Glutamatergic neuron (in vitro differentiated cells): ENCODE measurements at regions not wholly inside any gene's neighbourhood (a gene's known extent, or its start where the extent isn't known, plus 50 kb on each side); places are given as distances from the start of the nearest gene placed in this dataset.

Experiments
- DNase-seq: peaks from one replicate; pipeline ENCODE4 v3.0.0; 2022
- H3K27ac Mint-ChIP-seq: one replicate; pipeline ENCODE4 v1.8.0; 2020; ENCODE audit warnings: mild to moderate bottlenecking, mixed read lengths, inconsistent platforms; ENCODE audit not compliant: unreplicated experiment
- H3K27me3 Mint-ChIP-seq: one replicate; pipeline ENCODE4 v1.8.0; 2020; ENCODE audit warnings: mild to moderate bottlenecking, moderate library complexity, mixed read lengths, inconsistent platforms; ENCODE audit not compliant: unreplicated experiment
- H3K36me3 Mint-ChIP-seq: one replicate; pipeline ENCODE4 v1.8.0; 2020; ENCODE audit warnings: mild to moderate bottlenecking, mixed read lengths, inconsistent platforms; ENCODE audit not compliant: unreplicated experiment
- H3K4me1 Mint-ChIP-seq: one replicate; pipeline ENCODE4 v1.8.0; 2020; ENCODE audit warnings: mild to moderate bottlenecking, low read depth, mixed read lengths, inconsistent platforms; ENCODE audit not compliant: unreplicated experiment
- H3K4me3 Mint-ChIP-seq: one replicate; pipeline ENCODE4 v1.8.0; 2020; ENCODE audit warnings: mild to moderate bottlenecking, mixed read lengths, inconsistent platforms; ENCODE audit not compliant: unreplicated experiment
- H3K9me3 Mint-ChIP-seq: one replicate; pipeline ENCODE4 v1.8.0; 2020; ENCODE audit warnings: mild to moderate bottlenecking, moderate library complexity, mixed read lengths, inconsistent platforms; ENCODE audit not compliant: unreplicated experiment
- TF ChIP-seq, protein P1 (sequence below): fragments of 200-600 bp; sonication (generic); IDR thresholded peaks from one replicate; pipeline ENCODE4 v1.5.0; 2021; ENCODE audit not compliant: partially characterized antibody, unreplicated experiment

DNA sequence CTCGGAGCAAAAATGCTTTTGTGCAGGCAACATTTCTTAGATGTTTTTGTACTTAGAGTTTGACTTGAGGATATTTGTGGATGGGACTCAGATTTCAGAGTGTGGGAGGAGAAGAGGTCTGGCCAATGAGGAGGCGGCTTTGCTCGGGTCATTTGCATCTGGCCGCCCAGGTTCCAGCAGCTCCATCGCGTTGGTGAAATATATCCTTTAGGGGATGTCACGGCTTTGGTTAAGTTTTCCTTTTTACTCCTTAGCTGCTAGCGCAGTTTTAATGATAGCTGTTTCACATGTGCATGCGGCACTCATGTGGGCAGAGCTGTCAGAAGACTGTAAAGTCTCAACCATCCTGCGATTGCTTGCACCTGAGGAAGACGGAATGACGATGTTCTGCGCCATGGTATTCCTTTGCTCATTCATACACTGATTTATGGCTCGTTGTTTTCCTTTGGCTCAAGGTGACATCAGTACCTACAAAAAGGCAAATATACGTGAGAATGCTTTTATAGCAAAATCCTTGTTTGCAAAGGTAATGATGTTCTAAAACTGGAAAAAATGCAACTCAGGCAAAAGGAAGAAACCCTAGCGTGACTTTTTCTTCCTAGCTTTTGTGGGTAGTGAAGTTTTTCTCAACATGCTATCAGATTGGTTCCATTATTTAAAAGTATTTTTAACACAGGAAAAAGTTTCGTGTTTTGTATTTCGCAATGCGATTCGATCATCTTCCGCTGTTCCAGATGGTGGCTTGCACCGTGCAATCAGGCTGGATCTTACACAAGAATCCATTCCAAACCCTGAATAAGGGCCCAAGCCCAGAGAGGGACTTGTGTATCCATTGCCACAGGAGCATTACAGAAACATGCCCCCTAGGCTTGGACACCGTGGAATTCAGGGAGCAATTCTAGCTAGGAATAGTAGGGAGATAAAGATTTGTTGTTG lies 70.5 kb upstream of the ZNF516 start:
- no peaks in the 10 kb centered on the region for H3K27me3 Mint-ChIP-seq
- peak; percentile 39 for DNase-seq
- TF ChIP-seq, protein P1, sequence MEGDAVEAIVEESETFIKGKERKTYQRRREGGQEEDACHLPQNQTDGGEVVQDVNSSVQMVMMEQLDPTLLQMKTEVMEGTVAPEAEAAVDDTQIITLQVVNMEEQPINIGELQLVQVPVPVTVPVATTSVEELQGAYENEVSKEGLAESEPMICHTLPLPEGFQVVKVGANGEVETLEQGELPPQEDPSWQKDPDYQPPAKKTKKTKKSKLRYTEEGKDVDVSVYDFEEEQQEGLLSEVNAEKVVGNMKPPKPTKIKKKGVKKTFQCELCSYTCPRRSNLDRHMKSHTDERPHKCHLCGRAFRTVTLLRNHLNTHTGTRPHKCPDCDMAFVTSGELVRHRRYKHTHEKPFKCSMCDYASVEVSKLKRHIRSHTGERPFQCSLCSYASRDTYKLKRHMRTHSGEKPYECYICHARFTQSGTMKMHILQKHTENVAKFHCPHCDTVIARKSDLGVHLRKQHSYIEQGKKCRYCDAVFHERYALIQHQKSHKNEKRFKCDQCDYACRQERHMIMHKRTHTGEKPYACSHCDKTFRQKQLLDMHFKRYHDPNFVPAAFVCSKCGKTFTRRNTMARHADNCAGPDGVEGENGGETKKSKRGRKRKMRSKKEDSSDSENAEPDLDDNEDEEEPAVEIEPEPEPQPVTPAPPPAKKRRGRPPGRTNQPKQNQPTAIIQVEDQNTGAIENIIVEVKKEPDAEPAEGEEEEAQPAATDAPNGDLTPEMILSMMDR = no peak
- peaks cover 1% of the 10 kb centered on the region for H3K9me3 Mint-ChIP-seq
- H3K4me1 Mint-ChIP-seq = no peaks in the 10 kb centered on the region
- H3K27ac Mint-ChIP-seq = no peak overlapping the region
- peaks cover 5% of the 10 kb centered on the region for H3K36me3 Mint-ChIP-seq
- H3K4me3 Mint-ChIP-seq = no peak overlapping the region

DNA sequence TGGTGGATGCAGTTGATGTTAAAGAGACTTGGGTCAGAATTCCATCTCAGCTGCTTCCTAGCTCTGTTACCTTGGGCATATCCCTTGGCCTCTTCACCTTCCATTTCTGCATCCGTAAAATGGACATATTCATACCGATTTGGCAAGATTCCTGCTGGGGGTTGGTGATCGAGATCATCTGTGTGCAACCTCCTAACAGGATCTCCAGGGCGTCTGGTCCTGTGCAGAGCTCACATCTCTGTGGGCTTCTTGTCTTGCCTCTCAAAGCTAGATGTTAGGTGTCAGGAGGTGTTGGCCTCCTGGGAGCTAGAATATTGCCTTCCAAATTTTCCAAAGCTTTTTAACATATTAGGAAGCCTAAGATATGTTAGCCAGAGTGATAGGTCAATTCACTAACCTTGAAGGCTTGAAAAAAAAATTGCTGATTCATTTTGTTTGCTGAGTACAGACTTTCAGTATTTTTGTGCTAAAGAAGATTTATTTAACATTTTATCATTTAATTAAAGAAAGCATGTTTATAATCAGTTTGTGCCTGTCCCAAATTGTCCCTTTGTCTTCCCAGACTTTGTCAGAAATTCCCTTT lies 69.7 kb upstream of the ZNF516 start:
- no peak overlapping the region for H3K27ac Mint-ChIP-seq

DNA sequence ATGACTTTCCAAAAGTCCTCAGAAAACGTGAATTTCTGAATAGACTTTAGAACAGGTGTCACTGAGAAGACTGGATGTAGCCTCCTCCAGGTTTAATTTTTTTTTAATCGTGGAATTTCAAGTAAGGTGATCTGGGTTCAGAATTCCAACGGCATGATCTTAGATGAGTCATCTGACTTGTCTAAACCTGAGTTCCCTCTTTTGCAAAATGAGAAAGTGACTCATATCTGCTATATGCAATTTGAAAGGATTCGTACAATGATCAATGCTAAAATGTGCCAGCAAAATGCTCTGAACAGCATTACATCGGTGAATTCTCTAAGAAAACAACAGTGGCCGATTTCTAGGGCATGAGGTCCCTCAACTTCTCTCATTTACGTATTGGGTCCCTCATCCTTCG lies 69.1 kb upstream of the ZNF516 start:
- Mint-ChIP-seq H3K27ac (no peak overlapping the region), H3K4me3 (no peak overlapping the region), H3K36me3 (peaks cover 5% of the 10 kb centered on the region), H3K4me1 (no peaks in the 10 kb centered on the region), H3K27me3 (no peaks in the 10 kb centered on the region), H3K9me3 (peaks cover 1% of the 10 kb centered on the region)
- no peak for DNase-seq
- TF ChIP-seq, protein P1 = no peak

More for the DNA sequence above, 69.7 kb upstream of the ZNF516 start:
- Mint-ChIP-seq H3K4me1 (no peaks in the 10 kb centered on the region), H3K9me3 (peaks cover 1% of the 10 kb centered on the region), H3K36me3 (peaks cover 5% of the 10 kb centered on the region), H3K4me3 (no peak overlapping the region), H3K27me3 (no peaks in the 10 kb centered on the region)
- TF ChIP-seq, protein P1 = no peak
- DNase-seq = no peak

DNA sequence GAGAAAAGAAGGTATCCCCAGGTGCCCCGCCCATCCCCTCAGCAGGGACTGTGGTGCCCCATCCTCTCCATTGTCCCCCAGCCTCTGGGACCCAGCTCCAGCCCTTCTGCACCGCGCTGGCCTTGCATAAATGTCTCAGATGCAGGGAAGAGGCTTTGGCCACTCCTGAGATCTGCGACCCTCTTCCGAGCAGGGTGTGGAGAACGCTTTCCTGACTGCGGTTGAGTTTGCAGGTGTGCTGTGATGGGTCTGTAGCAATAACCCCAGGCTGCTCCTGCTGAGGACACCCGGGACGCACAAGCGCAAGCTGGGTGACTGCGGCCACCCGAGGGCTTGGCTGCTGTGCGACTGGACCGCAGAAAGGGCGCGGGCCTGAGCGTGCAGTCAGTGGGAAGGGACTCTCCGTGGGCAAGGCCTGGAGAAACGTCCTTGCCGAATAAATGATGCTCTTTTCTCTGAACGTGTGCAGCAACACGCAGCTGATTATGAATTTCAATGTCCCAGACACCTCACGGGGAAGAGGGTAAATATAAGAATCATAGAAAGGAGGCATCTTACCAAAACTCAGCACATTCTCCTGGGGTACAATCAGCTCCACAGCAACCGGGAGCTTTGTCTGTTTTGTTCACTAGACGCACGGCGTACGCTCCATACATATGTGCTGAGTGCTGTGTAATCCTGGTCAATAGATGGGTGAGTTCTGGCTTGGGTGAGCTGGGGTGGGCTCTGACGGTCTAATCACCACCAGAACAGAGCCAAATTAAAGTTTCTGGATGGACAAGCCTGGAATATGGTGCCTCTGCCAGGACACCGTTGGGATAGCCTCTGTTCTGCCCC lies 67.5 kb upstream of the ZNF516 start:
- H3K27me3 Mint-ChIP-seq = no peaks in the 10 kb centered on the region
- H3K9me3 Mint-ChIP-seq = peaks cover 1% of the 10 kb centered on the region
- peaks cover 5% of the 10 kb centered on the region for H3K36me3 Mint-ChIP-seq
- H3K4me3 Mint-ChIP-seq = no peak overlapping the region
- no peaks in the 10 kb centered on the region for H3K4me1 Mint-ChIP-seq
- TF ChIP-seq, protein P1 = no peak
- no peak overlapping the region for H3K27ac Mint-ChIP-seq
- no peak for DNase-seq
